HG02852 (cell line): ENCODE measurements at regions not wholly inside any gene's neighbourhood (a gene's known extent, or its start where the extent isn't known, plus 50 kb on each side); places are given as distances from the start of the nearest gene placed in this dataset.

Experiments
- ATAC-seq: cut with Tn5 transposase; IDR thresholded peaks from one replicate; pipeline ENCODE4 v1.9.1; 2021; ENCODE audit warnings: mild to moderate bottlenecking, moderate library complexity; ENCODE audit not compliant: unreplicated experiment

- ATAC-seq, result no peak
These were observed 69.0 kb upstream of the MYCN start for GRCh38 chr2:15871239-15871783.

GRCh38 chr2:15872854-15873253 lies 67.5 kb upstream of the MYCN start:
- ATAC-seq, result no peak

- no peak for ATAC-seq
These were observed 66.0 kb upstream of the MYCN start for GRCh38 chr2:15874321-15874720.

- ATAC-seq, result no peak
These were observed 65.2 kb upstream of the MYCN start for GRCh38 chr2:15874854-15875804.

GRCh38 chr2:15875969-15876705 lies 64.2 kb upstream of the MYCN start:
- no peak for ATAC-seq

GRCh38 chr2:15880226-15881119 lies 59.9 kb upstream of the MYCN start:
- no peak for ATAC-seq

- no peak for ATAC-seq
These were observed 59.3 kb upstream of the MYCN start for GRCh38 chr2:15881120-15881433.

GRCh38 chr2:15881676-15882075 lies 58.7 kb upstream of the MYCN start:
- no peak for ATAC-seq

GRCh38 chr2:15882761-15883497 lies 57.4 kb upstream of the MYCN start:
- no peak for ATAC-seq

- no peak for ATAC-seq
These were observed 56.7 kb upstream of the MYCN start for GRCh38 chr2:15883684-15884083.

GRCh38 chr2:15884790-15885189 lies 55.6 kb upstream of the MYCN start:
- no peak for ATAC-seq

- ATAC-seq, result no peak
These were observed 54.1 kb upstream of the MYCN start for GRCh38 chr2:15886231-15886630.

- no peak for ATAC-seq
These were observed 50.8 kb upstream of the MYCN start for GRCh38 chr2:15889442-15890123.

- ATAC-seq, result no peak
These were observed 50.1 kb upstream of the MYCN start for GRCh38 chr2:15890124-15890754.
